OCI-LY7 (cell line): ENCODE measurements at regions not wholly inside any gene's neighbourhood (a gene's known extent, or its start where the extent isn't known, plus 50 kb on each side); places are given as distances from the start of the nearest gene placed in this dataset.

ENCODE experiments used
- BruUV-seq: library from RNA; stranded (reverse); fragments of 400-500 nt; replicated peaks from 2 replicates; lab custom pipeline; 2021; lab: Mats Ljungman, UMichigan
- CTCF ChIA-PET: fragments of 300-600 bp; sonication (Branson Sonifier 250); formaldehyde crosslinking; loops from one replicate; lab custom pipeline; 2022; ENCODE audit warnings: antibody characterized with exemption; ENCODE audit not compliant: unreplicated experiment; lab: Charles Lee
- POLR2A ChIA-PET: fragments of 300-600 bp; sonication (Branson Sonifier 250); formaldehyde crosslinking; loops from one replicate; lab custom pipeline; 2022; ENCODE audit warnings: antibody characterized with exemption; lab: Charles Lee
- DNase-seq: peaks from one replicate; pipeline ENCODE4 v3.0.0-alpha.2; 2015; ENCODE audit warnings: low spot score
- H2AFZ ChIP-seq: fragments of 200-600 bp; sonication (generic), shearing (Covaris generic); 2 replicates; pipeline ENCODE4 v1.6.1; 2014; ENCODE audit warnings: mild to moderate bottlenecking, antibody characterized with exemption, low read length, moderate library complexity
- H3K27ac ChIP-seq: fragments of 200-600 bp; sonication (generic); 2 replicates; pipeline ENCODE4 v1.5.1; 2014; ENCODE audit warnings: mixed run types, low read depth, mild to moderate bottlenecking, moderate library complexity, low read length, inconsistent platforms; ENCODE audit not compliant: poor library complexity, severe bottlenecking
- H3K36me3 ChIP-seq: fragments of 200-600 bp; sonication (generic); 2 replicates; pipeline ENCODE4 v1.6.1; 2014; ENCODE audit warnings: mild to moderate bottlenecking, antibody characterized with exemption, low read length, moderate library complexity, mixed read lengths; ENCODE audit not compliant: insufficient read depth
- H3K4me1 ChIP-seq: fragments of 200-600 bp; sonication (generic); 2 replicates; pipeline ENCODE4 v1.5.1; 2014; ENCODE audit warnings: mild to moderate bottlenecking, low read length; ENCODE audit not compliant: insufficient read depth, poor library complexity, severe bottlenecking
- H3K4me2 ChIP-seq: fragments of 200-600 bp; sonication (generic); 2 replicates; pipeline ENCODE4 v1.6.1; 2014; ENCODE audit warnings: mild to moderate bottlenecking, low read length
- H3K4me3 ChIP-seq: fragments of 200-600 bp; sonication (generic); 2 replicates; pipeline ENCODE4 v1.5.1; 2014; ENCODE audit warnings: mild to moderate bottlenecking, low read depth, low read length; ENCODE audit not compliant: poor library complexity, severe bottlenecking
- H3K79me2 ChIP-seq: fragments of 200-600 bp; sonication (generic); 2 replicates; pipeline ENCODE4 v1.6.1; 2016; ENCODE audit warnings: low read depth, mild to moderate bottlenecking, low read length, moderate library complexity, mixed read lengths; ENCODE audit not compliant: insufficient read depth
- H3K9me2 ChIP-seq: fragments of 200-600 bp; sonication (generic); 2 replicates; pipeline ENCODE4 v1.6.1; 2016; ENCODE audit warnings: mild to moderate bottlenecking, low read length, mixed read lengths; ENCODE audit not compliant: insufficient read depth
- H3K9me3 ChIP-seq: fragments of 200-600 bp; sonication (generic); 2 replicates; pipeline ENCODE4 v1.6.1; 2014; ENCODE audit warnings: mild to moderate bottlenecking, mixed run types, low read length, mixed read lengths
- H4K20me1 ChIP-seq: fragments of 200-600 bp; sonication (generic); 2 replicates; pipeline ENCODE4 v1.6.1; 2014; ENCODE audit warnings: mild to moderate bottlenecking, antibody characterized with exemption, low read length, moderate library complexity, mixed read lengths; ENCODE audit not compliant: insufficient read depth
- EZH2phosphoT487 ChIP-seq: fragments of 200-600 bp; sonication (generic); IDR thresholded peaks from 2 replicates; pipeline ENCODE4 v1.6.1; 2018; ENCODE audit warnings: low read depth, borderline replicate concordance, mild to moderate bottlenecking, mixed run types, antibody characterized with exemption, low read length, moderate library complexity, mixed read lengths
- intact Hi-C: fragments of 100-400 bp; cut with micrococcal nuclease; formaldehyde crosslinking; loops from one replicate; pipeline ENCODE4 v1.10.0; 2022; ENCODE audit not compliant: unreplicated experiment
- TF ChIP-seq, protein P1 (sequence below): fragments of 200-600 bp; sonication (generic); conservative IDR thresholded peaks from 2 replicates; pipeline ENCODE4 v1.5.1; 2014; ENCODE audit warnings: mild to moderate bottlenecking, antibody characterized with exemption, low read length, moderate library complexity, mixed read lengths

- H3K4me3 ChIP-seq = no peak overlapping the region
- H4K20me1 ChIP-seq = no peaks in the 10 kb centered on the region
- no peak for TF ChIP-seq EZH2phosphoT487
- TF ChIP-seq, protein P1, sequence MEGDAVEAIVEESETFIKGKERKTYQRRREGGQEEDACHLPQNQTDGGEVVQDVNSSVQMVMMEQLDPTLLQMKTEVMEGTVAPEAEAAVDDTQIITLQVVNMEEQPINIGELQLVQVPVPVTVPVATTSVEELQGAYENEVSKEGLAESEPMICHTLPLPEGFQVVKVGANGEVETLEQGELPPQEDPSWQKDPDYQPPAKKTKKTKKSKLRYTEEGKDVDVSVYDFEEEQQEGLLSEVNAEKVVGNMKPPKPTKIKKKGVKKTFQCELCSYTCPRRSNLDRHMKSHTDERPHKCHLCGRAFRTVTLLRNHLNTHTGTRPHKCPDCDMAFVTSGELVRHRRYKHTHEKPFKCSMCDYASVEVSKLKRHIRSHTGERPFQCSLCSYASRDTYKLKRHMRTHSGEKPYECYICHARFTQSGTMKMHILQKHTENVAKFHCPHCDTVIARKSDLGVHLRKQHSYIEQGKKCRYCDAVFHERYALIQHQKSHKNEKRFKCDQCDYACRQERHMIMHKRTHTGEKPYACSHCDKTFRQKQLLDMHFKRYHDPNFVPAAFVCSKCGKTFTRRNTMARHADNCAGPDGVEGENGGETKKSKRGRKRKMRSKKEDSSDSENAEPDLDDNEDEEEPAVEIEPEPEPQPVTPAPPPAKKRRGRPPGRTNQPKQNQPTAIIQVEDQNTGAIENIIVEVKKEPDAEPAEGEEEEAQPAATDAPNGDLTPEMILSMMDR = no peak
- ChIA-PET CTCF (no interaction called here), POLR2A (interaction anchor here (0.6 kb wide), 1 partner anchor 440 kb away, joined by 3 read pairs; no protein-coding TSS in a partner anchor)
- H3K36me3 ChIP-seq = no peaks in the 10 kb centered on the region
- H3K79me2 ChIP-seq = no peaks in the 10 kb centered on the region
- no peak for DNase-seq
- H3K4me2 ChIP-seq = no peak overlapping the region
- H3K9me3 ChIP-seq = no peaks in the 10 kb centered on the region
- no peaks in the 10 kb centered on the region for H3K4me1 ChIP-seq
- H3K27ac ChIP-seq = no peak overlapping the region
- intact Hi-C loops = no loop called here
- H2AFZ ChIP-seq = no peak overlapping the region
- BruUV-seq = no TSS peak
- H3K9me2 ChIP-seq = no peaks in the 10 kb centered on the region
Measured at GRCh38 chr6:84920021-84920420, 155.6 kb upstream of the TBX18 start.

- DNase-seq = no peak
- H3K4me2 ChIP-seq = no peak overlapping the region
- H4K20me1 ChIP-seq = no peaks in the 10 kb centered on the region
- TF ChIP-seq, protein P1 = no peak
- no peak for TF ChIP-seq EZH2phosphoT487
- CTCF ChIA-PET = no interaction called here
- no peaks in the 10 kb centered on the region for H3K4me1 ChIP-seq
- intact Hi-C loops = no loop called here
- no peak overlapping the region for H3K4me3 ChIP-seq
- H3K79me2 ChIP-seq = no peaks in the 10 kb centered on the region
- H3K36me3 ChIP-seq = no peaks in the 10 kb centered on the region
- no peaks in the 10 kb centered on the region for H3K9me3 ChIP-seq
- H2AFZ ChIP-seq = no peak overlapping the region
- POLR2A ChIA-PET = no interaction called here
- H3K9me2 ChIP-seq = no peaks in the 10 kb centered on the region
- no peak overlapping the region for H3K27ac ChIP-seq
- BruUV-seq = no TSS peak
Measured at GRCh38 chr6:84916704-84917103, 152.3 kb upstream of the TBX18 start.

DNA sequence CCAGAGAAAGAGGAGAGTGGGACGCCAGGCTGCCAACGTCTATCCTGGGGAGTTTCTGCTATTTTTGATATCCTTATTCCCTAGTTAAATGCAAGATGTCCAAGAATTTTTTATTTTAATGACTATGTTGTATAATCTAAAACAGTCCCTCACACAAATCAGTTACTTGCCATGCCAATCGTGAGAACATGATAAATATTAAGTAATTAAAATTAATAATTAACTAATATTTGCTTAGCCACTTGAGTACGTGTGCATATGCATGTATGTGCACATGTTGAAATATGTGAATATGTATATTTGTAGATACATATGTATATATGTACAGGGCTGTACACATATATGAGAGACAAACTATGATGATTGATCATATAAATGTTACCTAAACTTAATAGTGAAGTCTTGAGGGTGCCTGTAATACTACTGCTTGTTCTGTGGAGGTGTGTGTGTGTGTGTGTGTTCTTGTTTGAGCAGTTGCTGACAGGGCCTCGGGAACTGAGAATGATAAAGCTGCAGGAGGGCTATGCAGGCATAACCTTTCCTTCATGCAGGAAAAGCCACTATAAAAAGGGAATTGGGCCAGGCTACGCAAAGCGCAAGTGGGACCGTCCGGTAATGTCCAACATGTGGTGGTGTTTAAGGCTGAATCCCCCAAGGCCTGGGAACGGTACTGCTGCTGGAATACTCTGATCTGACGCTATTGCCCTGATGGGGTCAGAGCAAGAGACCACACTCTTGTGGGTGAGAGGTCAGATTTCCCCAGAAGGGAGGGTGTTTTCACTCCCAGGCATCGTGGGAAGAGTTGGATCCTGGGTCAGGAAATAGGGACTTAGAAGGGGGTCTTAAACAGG is 148.3 kb upstream of the TBX18 start:
- DNase-seq = no peak
- no peaks in the 10 kb centered on the region for H3K79me2 ChIP-seq
- ChIA-PET POLR2A (no interaction called here), CTCF (no interaction called here)
- H3K36me3 ChIP-seq = no peaks in the 10 kb centered on the region
- H3K9me2 ChIP-seq = no peaks in the 10 kb centered on the region
- H2AFZ ChIP-seq = no peak overlapping the region
- H3K4me2 ChIP-seq = no peak overlapping the region
- no peak overlapping the region for H3K4me3 ChIP-seq
- H4K20me1 ChIP-seq = no peaks in the 10 kb centered on the region
- H3K27ac ChIP-seq = no peak overlapping the region
- no peaks in the 10 kb centered on the region for H3K9me3 ChIP-seq
- intact Hi-C loops = no loop called here
- TF ChIP-seq, protein P1 = no peak
- no peak for TF ChIP-seq EZH2phosphoT487
- H3K4me1 ChIP-seq = no peaks in the 10 kb centered on the region
- no TSS peak for BruUV-seq
